GM12891 (cell line): ENCODE measurements at regions not wholly inside any gene's neighbourhood (a gene's known extent, or its start where the extent isn't known, plus 50 kb on each side); places are given as distances from the start of the nearest gene placed in this dataset.

Experiments used
- PAX5 ChIP-seq: IDR thresholded peaks from 2 replicates; pipeline ENCODE4 v1.6.1; 2011; ENCODE audit warnings: low read length, moderate library complexity, mild to moderate bottlenecking; ENCODE audit not compliant: insufficient read depth, severe bottlenecking
- POLR2A ChIP-seq: IDR thresholded peaks from 2 replicates; pipeline ENCODE4 v1.6.1; 2011; ENCODE audit warnings: low read depth, low read length, control low read depth
- POLR2AphosphoS5 ChIP-seq: IDR thresholded peaks from 2 replicates; pipeline ENCODE4 v1.6.1; 2011; ENCODE audit warnings: low read depth, low read length, control low read depth
- SPI1 ChIP-seq: IDR thresholded peaks from 2 replicates; pipeline ENCODE4 v1.6.1; 2011; ENCODE audit warnings: low read depth, low read length, control low read depth
- TAF1 ChIP-seq: IDR thresholded peaks from 2 replicates; pipeline ENCODE4 v1.6.1; 2011; ENCODE audit warnings: low read depth, low read length, control low read depth

DNA sequence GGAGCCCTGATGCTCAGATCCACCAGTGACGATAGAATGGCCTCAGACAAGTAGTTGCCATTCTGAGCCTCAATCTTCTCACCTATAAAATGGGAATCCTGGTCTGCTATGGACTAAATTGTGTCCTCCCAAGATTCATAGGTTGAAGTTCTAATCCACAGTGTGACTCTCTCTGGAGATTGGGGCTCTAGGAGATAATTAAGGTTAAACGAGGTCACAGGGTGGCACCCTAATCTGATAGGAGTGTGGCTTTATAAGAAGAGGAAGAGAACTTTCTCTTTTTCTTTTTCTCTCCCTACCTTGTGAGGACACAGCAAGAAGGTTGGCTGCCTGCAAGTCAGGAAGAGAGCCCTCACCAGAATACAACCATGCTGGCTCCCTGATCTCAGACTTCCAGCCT is 214.1 kb downstream of the KATNAL1 start:
- no peak for TF ChIP-seq POLR2AphosphoS5
- no peak for TF ChIP-seq POLR2A
- TF ChIP-seq PAX5 = no peak
- no peak for TF ChIP-seq TAF1
- no peak for TF ChIP-seq SPI1
